ENCODE measurements at regions not wholly inside any gene's neighbourhood (a gene's known extent, or its start where the extent isn't known, plus 50 kb on each side); places are given as distances from the start of the nearest gene placed in this dataset.

- no peaks in the 10 kb centered on the region for H3K79me2 ChIP-seq (ENCODE audit: low read length)
- no peaks in the 10 kb centered on the region for H3F3A ChIP-seq (ENCODE audit: insufficient read depth, low read length)
- no peak overlapping the region for H3K4me3 ChIP-seq (ENCODE audit: low read length)
- H3K9ac ChIP-seq (ENCODE audit: low read length): no peak overlapping the region
- DNase-seq: no peak
- no peaks in the 10 kb centered on the region for H3K36me3 ChIP-seq (replicated peaks; ENCODE audit: insufficient read depth, low read length)
- H3K9me3 ChIP-seq (replicated peaks; ENCODE audit: insufficient read depth, low read length): no peaks in the 10 kb centered on the region
- no peak for TF ChIP-seq CTCF (IDR thresholded peaks at IDR 0.05; ENCODE audit: low read length)
- TF ChIP-seq EZH2 (optimal IDR thresholded peaks at IDR 0.05; ENCODE audit: low read depth, low read length): no peak
- TF ChIP-seq EZH2phosphoT487 (IDR thresholded peaks at IDR 0.05; ENCODE audit: low read length): no peak
- no peaks in the 10 kb centered on the region for H3K27me3 ChIP-seq (replicated peaks; ENCODE audit: insufficient read depth, low read length)
- H2AFZ ChIP-seq (ENCODE audit: low read length): no peak overlapping the region
- no peak overlapping the region for H3K27ac ChIP-seq (ENCODE audit: low read length)
- no peaks in the 10 kb centered on the region for H3K4me1 ChIP-seq (ENCODE audit: low read length)
- no peaks in the 10 kb centered on the region for H3K9me2 ChIP-seq (replicated peaks; ENCODE audit: insufficient read depth, low read length)
- no peaks in the 10 kb centered on the region for H4K20me1 ChIP-seq (ENCODE audit: insufficient read depth, low read length)
- no peak overlapping the region for H3K4me2 ChIP-seq (ENCODE audit: low read depth, low read length)
These were observed 1141.1 kb upstream of the ACO1 start for GRCh38 chr9:31243386-31243785.

- TF ChIP-seq EZH2 (optimal IDR thresholded peaks at IDR 0.05; ENCODE audit: low read depth, low read length): no peak
- TF ChIP-seq EZH2phosphoT487 (IDR thresholded peaks at IDR 0.05; ENCODE audit: low read length): no peak
- Histone ChIP-seq H2AFZ (ENCODE audit: low read length) (no peak overlapping the region), H3K36me3 (replicated peaks; ENCODE audit: insufficient read depth, low read length) (no peaks in the 10 kb centered on the region), H3K4me1 (ENCODE audit: low read length) (no peaks in the 10 kb centered on the region), H3K27me3 (replicated peaks; ENCODE audit: insufficient read depth, low read length) (no peaks in the 10 kb centered on the region), H3K27ac (ENCODE audit: low read length) (no peak overlapping the region), H3K9ac (ENCODE audit: low read length) (no peak overlapping the region), H4K20me1 (ENCODE audit: insufficient read depth, low read length) (no peaks in the 10 kb centered on the region), H3K9me2 (replicated peaks; ENCODE audit: insufficient read depth, low read length) (no peaks in the 10 kb centered on the region), H3K9me3 (replicated peaks; ENCODE audit: insufficient read depth, low read length) (no peaks in the 10 kb centered on the region), H3F3A (ENCODE audit: insufficient read depth, low read length) (no peaks in the 10 kb centered on the region), H3K4me3 (ENCODE audit: low read length) (no peak overlapping the region), H3K79me2 (ENCODE audit: low read length) (no peaks in the 10 kb centered on the region), H3K4me2 (ENCODE audit: low read depth, low read length) (no peak overlapping the region)
- DNase-seq: no peak
These were observed 1136.3 kb upstream of the ACO1 start for GRCh38 chr9:31248156-31248555.

- no peak overlapping the region for H3K27ac ChIP-seq (ENCODE audit: low read length)
- no peaks in the 10 kb centered on the region for H3F3A ChIP-seq (ENCODE audit: insufficient read depth, low read length)
- no peak overlapping the region for H3K4me2 ChIP-seq (ENCODE audit: low read depth, low read length)
- TF ChIP-seq EZH2 (optimal IDR thresholded peaks at IDR 0.05; ENCODE audit: low read depth, low read length) (no peak), EZH2phosphoT487 (IDR thresholded peaks at IDR 0.05; ENCODE audit: low read length) (no peak), CTCF (IDR thresholded peaks at IDR 0.05; ENCODE audit: low read length) (no peak)
- H3K79me2 ChIP-seq (ENCODE audit: low read length): no peaks in the 10 kb centered on the region
- no peak overlapping the region for H3K9ac ChIP-seq (ENCODE audit: low read length)
- H2AFZ ChIP-seq (ENCODE audit: low read length): no peak overlapping the region
- no peak overlapping the region for H3K4me3 ChIP-seq (ENCODE audit: low read length)
- no peaks in the 10 kb centered on the region for H3K9me3 ChIP-seq (replicated peaks; ENCODE audit: insufficient read depth, low read length)
- no peaks in the 10 kb centered on the region for H3K4me1 ChIP-seq (ENCODE audit: low read length)
- no peaks in the 10 kb centered on the region for H3K36me3 ChIP-seq (replicated peaks; ENCODE audit: insufficient read depth, low read length)
- no peaks in the 10 kb centered on the region for H3K9me2 ChIP-seq (replicated peaks; ENCODE audit: insufficient read depth, low read length)
- H3K27me3 ChIP-seq (replicated peaks; ENCODE audit: insufficient read depth, low read length): no peaks in the 10 kb centered on the region
- DNase-seq: no peak
- no peaks in the 10 kb centered on the region for H4K20me1 ChIP-seq (ENCODE audit: insufficient read depth, low read length)
These were observed 1133.1 kb upstream of the ACO1 start for GRCh38 chr9:31251386-31251785.

- DNase-seq: no peak
- H3K27ac ChIP-seq (ENCODE audit: low read length): no peak overlapping the region
- H3K79me2 ChIP-seq (ENCODE audit: low read length): no peaks in the 10 kb centered on the region
- no peaks in the 10 kb centered on the region for H4K20me1 ChIP-seq (ENCODE audit: insufficient read depth, low read length)
- H3K9ac ChIP-seq (ENCODE audit: low read length): no peak overlapping the region
- H3F3A ChIP-seq (ENCODE audit: insufficient read depth, low read length): no peaks in the 10 kb centered on the region
- H3K36me3 ChIP-seq (replicated peaks; ENCODE audit: insufficient read depth, low read length): no peaks in the 10 kb centered on the region
- H3K4me1 ChIP-seq (ENCODE audit: low read length): no peaks in the 10 kb centered on the region
- H3K9me2 ChIP-seq (replicated peaks; ENCODE audit: insufficient read depth, low read length): no peaks in the 10 kb centered on the region
- H3K4me2 ChIP-seq (ENCODE audit: low read depth, low read length): no peak overlapping the region
- no peak overlapping the region for H2AFZ ChIP-seq (ENCODE audit: low read length)
- H3K9me3 ChIP-seq (replicated peaks; ENCODE audit: insufficient read depth, low read length): no peaks in the 10 kb centered on the region
- no peak overlapping the region for H3K4me3 ChIP-seq (ENCODE audit: low read length)
- H3K27me3 ChIP-seq (replicated peaks; ENCODE audit: insufficient read depth, low read length): no peaks in the 10 kb centered on the region
- no peak for TF ChIP-seq CTCF (IDR thresholded peaks at IDR 0.05; ENCODE audit: low read length)
- TF ChIP-seq EZH2 (optimal IDR thresholded peaks at IDR 0.05; ENCODE audit: low read depth, low read length): no peak
- no peak for TF ChIP-seq EZH2phosphoT487 (IDR thresholded peaks at IDR 0.05; ENCODE audit: low read length)
These were observed 1130.4 kb upstream of the ACO1 start for GRCh38 chr9:31253800-31254762.
